HepG2 (cell line): ENCODE measurements at regions not wholly inside any gene's neighbourhood (a gene's known extent, or its start where the extent isn't known, plus 50 kb on each side); places are given as distances from the start of the nearest gene placed in this dataset.

Experiments used
- ATAC-seq: fragments of 200-7000 bp; cut with Tn5 transposase; 3 replicates; pipeline ENCODE4 v1.9.1; 2020; ENCODE audit warnings: mild to moderate bottlenecking, moderate library complexity
- BruUV-seq: library from RNA; stranded (reverse); fragments of 400-500 nt; replicated peaks from 2 replicates; lab custom pipeline; 2021; lab: Mats Ljungman, UMichigan
- CTCF ChIA-PET: fragments of 300-600 bp; formaldehyde crosslinking; extraction: SDS; loops from one replicate; lab custom pipeline; 2021; ENCODE audit warnings: low total read pairs, inconsistent platforms, low intra/inter-chr PET ratio; lab: Yijun Ruan, JAX
- POLR2A ChIA-PET: fragments of 350-600 bp; sonication (Branson Sonifier 250); formaldehyde crosslinking; loops from one replicate; lab custom pipeline; 2020; ENCODE audit warnings: antibody characterized with exemption, inconsistent platforms; lab: Yijun Ruan, JAX
- DNase-seq: peaks from one replicate; pipeline ENCODE4 v3.0.0-alpha.2; 2015; ENCODE audit warnings: low spot score
- FAIRE-seq: peaks from 3 replicates; lab custom pipeline; 2011; peaks lifted over from hg19 to GRCh38; lab: Jason Lieb, UNC
- H2AFZ ChIP-seq: one replicate; pipeline ENCODE4 v1.6.1; 2011; ENCODE audit warnings: low read length, inconsistent platforms
- H3K27ac ChIP-seq: fragments of 300-600 bp; 3 replicates; pipeline ENCODE4 v1.8.0; 2011; ENCODE audit warnings: mixed run types, mild to moderate bottlenecking, mixed read lengths, low read length, inconsistent platforms; ENCODE audit not compliant: insufficient read depth; ENCODE audit errors: extremely low read length
- H3K27me3 ChIP-seq, 2 experiments: fragments of 200-600 bp in 1 of 2; 2 replicates in 1 of 2; 3 replicates in 1 of 2; pipeline versions ENCODE4 v1.6.0 to v1.8.0; 2011; ENCODE audit warnings: low read length in 2 of 2, mild to moderate bottlenecking in 2 of 2, moderate library complexity in 2 of 2, inconsistent platforms in 1 of 2; ENCODE audit not compliant: insufficient read depth in 2 of 2, control insufficient read depth in 1 of 2
- H3K36me3 ChIP-seq, 2 experiments: fragments of 200-600 bp in 1 of 2; replicated peaks in 1 of 2; 2 replicates in 1 of 2; 3 replicates in 1 of 2; pipeline versions ENCODE4 v1.5.1 to v1.8.0; 2011; ENCODE audit warnings: low read length in 2 of 2, inconsistent platforms in 1 of 2; ENCODE audit not compliant: insufficient read depth in 2 of 2, control insufficient read depth in 1 of 2
- H3K4me1 ChIP-seq: 2 replicates; pipeline ENCODE4 v1.5.1; 2012; ENCODE audit warnings: low read length, inconsistent platforms; ENCODE audit not compliant: insufficient read depth
- H3K4me2 ChIP-seq: 2 replicates; pipeline ENCODE4 v1.6.0; 2011; ENCODE audit warnings: low read depth, low read length, inconsistent platforms
- H3K4me3 ChIP-seq, 3 experiments: fragments of 200-600 bp in 1 of 3; sonication (generic), shearing (Covaris generic) in 1 of 3; replicated peaks in 1 of 3; 2 replicates each; pipeline ENCODE4 v1.5.1; 2011 to 2016; ENCODE audit warnings: low read length in 3 of 3, inconsistent platforms in 2 of 3, low read depth in 2 of 3, mild to moderate bottlenecking in 2 of 3, control low read depth in 1 of 3, mixed read lengths in 1 of 3; ENCODE audit not compliant: insufficient read depth in 1 of 3
- H3K79me2 ChIP-seq: one replicate; pipeline ENCODE4 v1.6.1; 2011; ENCODE audit warnings: low read length, inconsistent platforms; ENCODE audit not compliant: insufficient read depth
- H3K9ac ChIP-seq: 2 replicates; pipeline ENCODE4 v1.6.0; 2011; ENCODE audit warnings: mild to moderate bottlenecking, low read depth, low read length, inconsistent platforms; ENCODE audit not compliant: insufficient read depth
- H3K9me3 ChIP-seq: 2 replicates; pipeline ENCODE4 v1.5.1; 2012; ENCODE audit warnings: mild to moderate bottlenecking, low read length
- H4K20me1 ChIP-seq: 2 replicates; pipeline ENCODE4 v1.6.0; 2011; ENCODE audit warnings: inconsistent platforms, mild to moderate bottlenecking, low read length, moderate library complexity; ENCODE audit not compliant: insufficient read depth
- ZNF282 ChIP-seq: fragments of 450-650 bp; IDR thresholded peaks from 2 replicates; pipeline ENCODE4 v1.6.1; 2018; ENCODE audit not compliant: partially characterized antibody
- ZNF646 ChIP-seq: sonication (generic); formaldehyde crosslinking; IDR thresholded peaks from 2 replicates; pipeline ENCODE4 v1.9.0; 2021; ENCODE audit warnings: mild to moderate bottlenecking, missing genetic modification reagents
- WGBS: methylation state at CpG from one replicate; pipeline ENCODE4 v1.1.6; 2017; ENCODE audit warnings: low lambda C conversion rate; 5-methylcytosine and 5-hydroxymethylcytosine counted together
- in situ Hi-C: cut with HindIII; loops from 2 replicates; pipeline ENCODE4 v1.10.0; 2017; ENCODE audit warnings: low pct_unique_long_range_greater_than_20kb; ENCODE audit not compliant: extremely low pct_ligation_motif_present
- intact Hi-C: fragments of 100-400 bp; cut with micrococcal nuclease; formaldehyde crosslinking; loops from one replicate; pipeline ENCODE4 v1.10.0; 2022; ENCODE audit not compliant: unreplicated experiment

GRCh38 chr16:79786389-79786788, 185.9 kb upstream of the MAF start:
- no peak overlapping the region for H3K27ac ChIP-seq
- no peaks in the 10 kb centered on the region for H3K79me2 ChIP-seq
- BruUV-seq = no TSS peak
- ChIA-PET CTCF (no interaction called here), POLR2A (no interaction called here)
- TF ChIP-seq ZNF282 (peak; percentile 57), ZNF646 (CRISPR knock-in tag) (no peak)
- no peak overlapping the region for H3K9ac ChIP-seq
- no peak overlapping the region for H3K4me2 ChIP-seq
- peaks cover 4% of the 10 kb centered on the region; the same call in 1 of the 2 replicates for H3K9me3 ChIP-seq
- FAIRE-seq (no peak), DNase-seq (no peak), ATAC-seq (no peak)
- H2AFZ ChIP-seq = no peak overlapping the region
- H3K36me3 ChIP-seq = no peaks in the 10 kb centered on the region
- no peaks in the 10 kb centered on the region for H3K4me1 ChIP-seq
- 46% methylated on average over 3 of the region's 3 CpGs for WGBS
- intact Hi-C loops (no loop called here), in situ Hi-C loops (no loop called here)
- no peaks in the 10 kb centered on the region for H4K20me1 ChIP-seq
- no peaks in the 10 kb centered on the region for H3K27me3 ChIP-seq
- no peak overlapping the region for H3K4me3 ChIP-seq
